Stimulated activated CD8-positive, alpha-beta memory T cell treated with anti-CD3 and anti-CD28 coated beads, Interleukin-4, amount 100 ng/mL, for 48 hours (primary cell): ENCODE measurements at regions not wholly inside any gene's neighbourhood (a gene's known extent, or its start where the extent isn't known, plus 50 kb on each side); places are given as distances from the start of the nearest gene placed in this dataset.

Source experiments
- DNase-seq: peaks from one replicate; pipeline ENCODE4 v3.0.0-alpha.2; 2020

DNA sequence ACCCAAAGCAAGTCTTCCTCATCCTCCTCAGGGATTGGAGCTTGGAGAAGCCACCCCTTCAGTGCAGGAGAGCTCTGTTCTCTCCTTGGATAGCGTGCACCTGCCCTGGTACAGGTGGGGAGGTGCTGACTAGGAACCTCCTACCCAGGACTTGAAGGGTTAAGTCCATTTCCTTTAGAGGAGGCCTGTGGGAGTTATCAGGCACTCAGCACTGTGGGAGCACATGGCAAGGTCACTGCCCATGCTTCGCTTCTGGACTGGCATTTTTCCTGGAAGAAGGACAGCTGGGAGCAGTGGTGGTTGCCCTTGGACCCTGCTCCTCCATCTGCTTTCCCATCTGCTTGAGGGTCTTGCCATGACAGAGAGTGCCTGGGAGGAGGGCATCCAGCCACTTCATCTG lies 142.8 kb downstream of the CXCL12 start:
- DNase-seq = no peak

DNA sequence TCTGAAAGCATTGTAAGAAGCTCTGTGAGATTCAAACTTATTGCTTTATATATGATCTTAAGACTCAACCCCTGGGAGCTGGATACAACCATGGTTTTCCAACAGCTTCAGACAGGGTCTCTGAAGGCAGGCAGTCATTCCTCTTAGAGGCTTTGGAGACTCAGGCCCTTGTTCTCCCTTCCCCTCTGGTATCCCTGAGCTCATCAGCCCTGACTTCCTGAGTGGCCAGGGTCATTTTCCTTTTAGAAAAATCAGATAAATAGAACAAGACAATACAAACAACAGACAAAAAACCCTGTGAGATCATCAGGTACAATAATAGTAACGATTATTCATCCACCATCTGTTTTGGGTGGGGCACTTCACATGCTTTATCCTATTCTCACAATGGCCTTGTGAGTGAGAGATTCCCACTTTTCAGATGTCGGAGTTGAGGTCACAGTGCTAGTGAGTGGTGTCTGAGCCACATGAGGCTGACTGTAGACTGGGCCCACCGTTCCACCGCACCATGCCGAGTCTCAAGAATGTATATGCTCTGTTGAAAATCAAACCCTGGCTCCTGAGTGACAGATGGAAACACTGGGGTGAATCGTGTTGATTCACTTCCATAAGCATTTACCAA lies 144.2 kb downstream of the CXCL12 start:
- no peak for DNase-seq

DNA sequence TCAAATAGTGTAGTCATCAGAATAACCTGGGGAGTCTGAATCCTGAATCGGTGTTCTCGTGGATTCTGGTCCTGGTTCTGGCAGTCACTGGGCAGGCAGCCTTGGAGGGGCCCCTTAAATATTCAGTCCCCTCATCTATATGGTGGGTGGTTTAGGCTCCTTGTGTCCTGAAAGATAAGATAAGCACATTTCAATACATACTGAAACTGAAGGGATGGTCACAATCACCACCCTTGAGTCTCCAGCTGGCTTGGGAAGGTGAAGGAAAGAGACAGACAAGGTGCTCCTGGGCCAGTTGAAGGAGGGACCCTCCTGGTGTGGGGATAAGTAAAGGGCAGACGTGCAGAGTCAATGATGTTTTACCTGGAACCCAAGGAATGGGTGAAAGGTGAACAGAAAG lies 146.7 kb downstream of the CXCL12 start:
- no peak for DNase-seq

DNA sequence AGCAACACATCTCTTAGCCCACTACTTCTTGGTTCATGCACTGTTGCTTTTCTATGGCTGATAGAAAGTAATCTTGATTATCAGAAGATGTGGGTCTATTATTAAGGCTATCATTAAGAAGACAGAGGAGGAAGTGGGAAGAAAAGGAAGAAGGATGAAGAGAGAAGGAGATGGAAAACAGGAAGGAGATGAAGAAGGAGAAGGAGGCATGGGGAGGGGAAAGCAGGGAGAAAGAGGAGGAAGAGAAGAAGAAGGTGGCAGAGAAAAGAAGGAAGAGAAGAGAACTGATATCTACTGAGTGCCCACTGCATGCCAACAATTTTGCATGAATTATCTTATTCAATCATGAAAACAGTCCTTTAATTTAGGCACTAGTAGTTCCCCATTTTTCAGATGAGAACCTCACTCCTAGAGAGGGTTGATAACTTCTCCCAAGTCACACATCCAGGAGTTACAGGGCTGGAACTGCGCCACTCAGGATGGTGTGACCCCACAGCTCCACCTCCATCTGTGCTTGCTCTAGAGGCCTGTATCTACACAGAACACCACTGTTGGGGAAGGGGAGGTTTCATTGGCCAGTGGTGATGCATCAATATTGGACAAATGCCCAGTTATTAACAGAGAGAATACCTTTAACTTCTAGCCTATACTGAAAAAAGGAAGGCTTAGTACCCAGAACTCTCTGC lies 147.4 kb downstream of the CXCL12 start:
- DNase-seq = no peak

DNA sequence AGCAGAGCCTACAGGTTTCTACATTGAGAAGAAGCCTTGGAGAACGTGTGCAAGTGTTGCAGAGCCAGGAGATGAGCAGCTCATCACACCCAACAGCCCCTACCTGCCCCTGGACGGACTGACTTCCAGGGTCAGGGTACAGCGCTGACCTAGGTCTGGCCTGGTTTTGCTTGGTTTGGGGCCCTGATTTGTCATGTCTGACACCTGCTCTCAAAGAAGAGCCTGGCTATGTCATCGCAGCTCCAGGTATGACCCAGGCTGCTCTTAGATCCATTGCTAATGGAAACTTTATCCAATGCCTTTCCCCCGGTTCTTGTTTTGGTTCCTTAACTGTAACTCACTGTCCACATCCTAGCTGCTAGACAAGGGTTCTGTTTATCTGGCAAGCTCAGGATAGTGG lies 149.5 kb downstream of the CXCL12 start:
- DNase-seq = no peak

DNA sequence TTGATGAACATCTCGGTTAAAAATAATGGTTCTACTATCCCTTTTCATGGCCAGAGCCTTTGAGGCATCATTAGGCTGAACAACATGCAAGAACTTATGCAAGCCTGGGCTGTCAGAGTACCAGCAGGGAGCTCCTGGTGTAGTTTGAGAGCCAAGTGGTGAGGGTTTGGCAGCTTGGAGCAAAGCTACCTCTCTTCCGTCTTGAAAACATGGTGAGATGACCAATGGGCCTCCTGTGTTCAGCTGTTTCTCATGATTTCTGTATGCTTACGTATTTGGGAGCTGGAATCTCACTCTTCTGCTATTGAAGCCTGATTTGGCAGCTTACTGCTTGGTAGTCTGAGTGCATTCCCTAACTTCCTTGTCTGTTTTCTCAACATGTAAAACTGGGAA lies 150.4 kb downstream of the CXCL12 start:
- DNase-seq = no peak

DNA sequence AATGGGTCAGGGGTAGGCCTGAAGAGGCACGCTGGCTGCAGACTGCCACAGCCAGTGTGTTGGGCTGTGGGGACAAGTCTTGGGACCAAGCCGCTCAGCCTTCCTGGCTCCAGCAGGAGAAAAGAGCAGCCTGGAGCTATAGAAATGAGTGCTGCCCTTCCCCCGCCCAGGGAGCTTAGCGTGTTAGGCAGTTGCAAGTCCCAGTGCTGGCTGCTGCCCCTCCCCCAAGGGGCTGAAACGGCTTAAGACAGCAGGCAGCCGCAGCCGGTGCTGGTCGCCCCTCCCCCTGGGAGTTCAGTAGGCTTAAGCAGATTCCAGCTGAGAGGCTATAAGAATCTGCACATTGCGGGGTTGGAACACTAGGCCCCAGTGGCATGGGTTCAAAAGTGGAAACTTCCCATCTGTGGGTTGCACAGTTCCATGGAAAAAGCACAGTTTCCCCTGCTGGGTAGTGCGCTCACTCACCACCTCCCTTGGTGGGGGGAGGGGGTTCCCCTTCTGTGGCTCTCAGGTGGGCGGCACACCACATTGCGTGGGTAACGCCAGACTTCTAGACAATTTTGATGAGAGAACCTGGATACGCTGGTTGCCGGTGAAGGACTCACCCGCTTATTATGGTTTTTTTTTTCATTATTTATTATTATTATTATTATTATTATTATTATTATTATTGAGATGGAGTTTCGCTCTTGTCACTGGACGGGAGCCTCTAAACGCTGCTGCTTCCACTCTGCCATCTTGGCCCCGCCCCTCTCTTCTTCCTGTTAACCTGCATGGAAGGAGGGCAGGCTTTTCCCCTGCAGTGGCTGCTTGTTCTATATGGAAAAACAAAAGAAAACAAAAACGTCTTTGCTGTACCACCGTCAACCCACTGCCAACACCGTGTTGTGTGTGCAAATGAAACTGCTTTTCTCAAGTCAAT lies 151.1 kb downstream of the CXCL12 start:
- no peak for DNase-seq

DNA sequence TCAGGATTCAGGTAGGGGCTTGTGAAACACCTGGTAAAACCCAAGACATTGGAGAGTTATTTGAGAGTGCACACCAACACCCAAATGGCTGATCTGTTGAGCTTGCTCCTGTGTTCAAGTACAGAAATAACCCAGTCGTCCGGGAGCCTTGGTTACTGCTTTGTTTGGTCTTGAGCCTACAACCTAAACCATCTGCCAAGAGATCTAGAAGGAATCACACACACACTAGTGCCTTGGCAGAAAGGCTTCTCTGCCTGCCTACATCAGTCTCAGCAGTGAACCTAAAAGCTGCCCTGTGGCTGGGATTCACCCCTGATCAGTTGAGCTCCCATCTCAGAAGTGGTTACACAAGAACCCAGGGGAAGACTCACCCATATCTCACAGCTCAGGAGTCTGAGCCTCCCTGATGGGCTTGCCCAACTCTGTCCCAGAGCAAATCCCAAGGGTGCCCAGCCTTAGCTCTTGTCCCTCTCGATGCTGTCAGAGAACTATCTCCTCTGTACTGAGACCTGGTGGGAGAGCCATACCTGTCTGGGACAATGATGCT lies 167.6 kb downstream of the CXCL12 start:
- DNase-seq = no peak

DNA sequence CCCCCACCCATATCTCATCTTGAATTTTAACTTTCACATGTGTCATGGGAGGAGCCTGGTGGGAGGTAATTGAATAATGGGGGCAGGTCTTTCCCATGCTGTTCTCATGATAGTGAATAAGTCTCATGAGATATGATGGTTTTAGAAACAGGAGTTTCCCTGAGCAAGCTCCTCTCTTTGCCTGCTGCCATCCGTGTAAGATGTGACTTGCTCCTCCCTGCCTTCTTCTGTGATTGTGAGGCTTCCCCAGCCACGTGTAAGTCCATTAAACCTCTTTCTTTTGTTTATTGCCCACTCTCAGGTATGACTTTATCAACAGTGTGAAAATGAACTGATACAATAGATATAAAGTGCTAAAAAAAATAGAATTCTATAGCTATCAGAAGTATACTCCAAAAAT lies 168.8 kb downstream of the CXCL12 start:
- no peak for DNase-seq

DNA sequence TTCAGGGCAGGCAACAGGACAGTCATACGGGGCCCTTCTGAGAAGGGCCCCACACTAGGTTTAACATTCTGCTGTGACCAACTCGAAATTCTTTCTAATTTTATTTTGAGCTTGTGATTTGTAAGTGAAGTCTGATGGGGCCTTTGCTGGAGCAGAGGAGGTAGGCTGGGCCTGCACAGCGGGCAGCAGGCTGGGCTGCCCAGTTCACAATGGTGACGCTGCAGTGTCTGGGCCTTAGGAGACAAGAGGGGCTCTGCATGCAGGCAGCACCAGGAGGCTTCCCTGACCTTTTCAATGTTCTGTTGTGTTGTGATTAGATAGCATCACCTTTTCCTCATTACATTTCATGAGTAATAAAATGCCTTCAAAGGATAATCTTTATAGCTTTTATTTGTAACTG lies 175.1 kb downstream of the CXCL12 start:
- DNase-seq = no peak

DNA sequence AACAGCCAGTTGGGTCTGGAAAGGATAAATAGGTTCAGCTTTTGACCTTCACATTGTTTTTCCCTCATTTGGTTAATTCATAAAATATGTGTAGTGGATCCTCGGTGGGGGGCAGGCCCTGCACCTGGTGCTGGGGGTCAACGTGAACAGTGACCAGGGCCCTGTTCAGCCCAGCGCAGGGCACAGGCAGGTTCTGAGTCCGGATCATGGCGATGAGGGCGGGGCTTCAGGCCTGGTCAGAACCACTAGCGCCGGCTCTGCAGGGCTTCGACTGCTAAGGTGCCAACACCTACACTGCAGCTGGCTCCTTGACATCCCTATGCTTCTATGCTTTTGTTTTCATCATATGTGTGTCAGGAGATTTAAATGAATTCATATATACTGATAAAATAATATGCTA lies 177.7 kb downstream of the CXCL12 start:
- no peak for DNase-seq

DNA sequence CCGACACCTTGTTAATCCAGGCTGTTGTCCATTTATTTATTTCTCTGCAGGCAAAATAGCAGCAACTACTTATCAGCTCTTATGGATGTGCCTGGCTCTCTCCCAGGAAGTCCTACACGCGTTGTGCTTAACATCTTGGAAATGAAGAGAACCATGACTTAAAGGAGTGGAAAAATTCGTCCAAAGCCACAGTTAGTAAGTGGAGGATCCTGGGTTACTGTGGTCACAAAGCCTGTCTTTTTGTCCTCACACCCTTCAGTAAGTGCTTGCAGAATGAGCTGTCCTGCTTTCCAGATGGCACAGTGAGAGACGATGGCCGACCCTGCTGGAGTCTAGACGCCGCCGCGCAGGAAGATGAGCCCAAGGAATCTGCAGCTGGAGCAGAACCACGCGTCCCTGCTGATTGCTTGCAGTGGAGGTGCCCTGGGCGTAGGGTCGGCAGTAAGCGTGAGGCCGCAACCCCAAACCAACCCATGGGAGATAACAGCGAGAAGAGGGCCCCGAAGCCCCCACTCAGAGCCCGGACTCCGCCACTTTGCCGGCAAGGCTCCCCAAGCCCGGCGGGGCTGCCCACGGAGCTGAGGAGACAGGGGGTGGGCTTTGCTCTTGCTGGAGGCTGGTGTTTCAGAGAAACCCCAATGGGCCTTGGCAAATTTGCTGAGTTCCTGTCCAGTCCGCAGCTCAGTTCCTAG lies 178.6 kb downstream of the CXCL12 start:
- no peak for DNase-seq

DNA sequence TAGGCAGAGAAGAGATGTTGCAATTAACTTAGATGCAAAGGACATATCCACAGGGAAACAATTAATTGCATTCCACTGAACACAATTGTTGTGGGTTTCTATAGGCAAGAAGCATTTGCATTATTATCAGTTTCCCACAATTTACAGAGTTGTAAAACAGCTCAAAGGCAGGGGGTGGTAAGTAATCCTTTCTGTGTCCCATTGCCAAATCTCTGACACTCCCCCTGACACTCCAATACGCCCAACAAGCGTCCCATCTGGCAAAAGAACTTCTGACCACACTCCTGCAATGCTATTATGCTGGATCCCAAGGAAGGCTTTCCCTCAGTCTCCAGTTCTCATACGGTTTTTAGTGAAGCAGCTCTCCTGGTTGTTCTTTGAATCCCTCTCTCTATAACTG lies 179.8 kb downstream of the CXCL12 start:
- DNase-seq = no peak

DNA sequence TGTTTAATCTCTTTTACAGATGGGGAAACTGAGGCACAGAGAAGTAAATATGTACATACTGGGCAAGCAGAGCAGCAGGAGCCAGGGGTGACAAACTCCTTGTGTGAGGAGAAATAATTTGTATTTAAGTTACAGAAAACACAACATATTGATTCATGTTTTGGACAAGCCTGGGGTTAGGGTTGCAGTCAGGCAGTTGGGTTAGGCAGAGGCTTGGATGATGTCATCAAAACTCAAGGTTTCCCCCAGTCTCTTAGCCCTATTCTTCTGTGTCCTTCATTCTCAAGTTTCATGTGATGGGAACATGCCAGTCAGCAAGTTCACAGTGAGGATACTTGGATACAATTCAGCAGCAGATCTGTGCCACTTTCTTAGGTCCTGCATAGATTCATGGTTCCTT lies 181.4 kb downstream of the CXCL12 start:
- DNase-seq = no peak

DNA sequence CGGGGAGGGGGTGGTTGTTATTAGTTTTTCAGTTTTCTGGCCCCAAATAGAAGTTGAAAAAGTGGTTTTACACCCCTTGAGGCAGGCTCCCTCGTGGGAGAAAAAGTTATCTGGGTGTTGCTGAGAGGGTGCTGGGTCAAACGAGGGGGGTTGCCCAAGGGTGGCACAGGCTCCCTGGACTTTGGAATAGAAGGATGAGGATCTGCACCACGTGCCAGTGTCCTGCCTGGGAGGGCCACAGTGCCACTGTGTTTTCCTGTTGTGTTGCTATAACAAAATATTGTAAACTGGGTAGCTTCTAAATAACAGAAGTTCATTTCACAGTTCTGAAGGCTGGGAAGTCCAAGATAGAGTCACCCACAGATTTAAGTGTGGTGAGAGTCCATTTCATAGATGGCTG lies 181.9 kb downstream of the CXCL12 start:
- DNase-seq = no peak

DNA sequence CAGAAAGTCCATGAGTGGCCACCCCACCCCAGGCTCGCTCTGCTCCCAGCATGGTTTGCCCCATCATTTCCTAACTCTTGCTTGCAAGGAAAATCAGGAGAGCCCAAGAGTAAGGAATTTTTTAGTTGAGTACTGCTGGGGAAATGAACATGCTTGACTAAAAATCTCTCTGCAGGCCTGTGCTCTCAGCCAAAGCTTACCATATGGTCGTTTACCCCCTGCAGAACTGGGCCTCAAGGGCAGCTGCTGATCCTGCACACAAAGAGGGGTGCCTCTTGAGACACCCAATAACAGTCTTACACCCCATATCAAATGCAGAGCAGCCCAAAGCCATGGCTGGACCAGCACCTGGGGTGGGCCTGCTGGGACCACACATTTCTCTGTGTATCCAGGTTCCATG lies 183.2 kb downstream of the CXCL12 start:
- no peak for DNase-seq

DNA sequence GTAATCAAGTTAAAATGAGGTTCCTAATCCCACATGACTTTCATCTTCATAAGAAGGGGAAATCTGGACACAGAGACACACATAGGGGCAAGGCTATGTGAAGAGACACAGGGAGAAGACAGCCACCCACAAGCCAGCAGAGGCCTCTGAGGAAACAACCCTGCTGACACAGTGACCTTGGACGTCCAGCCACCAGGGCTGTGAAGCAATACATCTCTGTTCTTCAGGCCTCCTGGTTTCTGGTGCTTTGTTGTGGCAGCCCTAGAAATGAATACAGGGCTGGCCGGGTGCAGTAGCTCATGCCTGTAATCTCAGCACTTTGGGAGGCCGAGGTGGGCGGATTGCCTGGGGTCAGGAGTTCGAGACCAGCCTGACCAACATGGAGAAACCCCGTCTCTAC lies 183.9 kb downstream of the CXCL12 start:
- DNase-seq = no peak

DNA sequence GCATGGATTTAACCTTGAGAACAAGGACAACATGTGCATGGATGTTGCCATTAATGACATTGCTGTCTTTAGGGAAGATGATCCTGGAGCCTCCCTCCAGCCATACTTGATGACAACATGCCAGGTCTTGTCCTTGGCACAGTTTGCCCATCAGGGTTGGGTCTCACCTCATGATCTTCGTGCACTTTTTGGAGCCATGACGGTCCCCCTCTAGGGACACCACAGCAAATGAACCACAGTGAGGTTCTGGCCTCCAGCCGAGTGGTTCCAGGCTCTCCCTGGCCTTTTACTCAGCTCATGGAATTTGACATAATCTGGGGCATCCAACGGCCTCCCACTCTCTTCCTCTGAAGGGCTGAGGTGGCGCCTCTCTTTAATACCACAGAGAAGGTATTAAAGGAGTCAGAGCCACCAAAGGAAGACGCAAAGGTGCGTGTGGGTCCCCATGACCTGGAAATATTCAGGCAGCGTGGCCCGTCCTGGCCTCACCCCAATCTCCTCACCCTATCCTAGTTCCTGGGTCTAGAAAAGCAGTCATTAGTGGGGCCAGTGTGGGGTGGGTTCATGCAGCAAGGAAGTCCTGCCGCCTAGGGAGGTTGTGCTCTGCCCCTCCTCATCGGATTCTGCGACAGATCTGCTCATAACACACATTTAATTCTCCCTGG lies 184.8 kb downstream of the CXCL12 start:
- no peak for DNase-seq

DNA sequence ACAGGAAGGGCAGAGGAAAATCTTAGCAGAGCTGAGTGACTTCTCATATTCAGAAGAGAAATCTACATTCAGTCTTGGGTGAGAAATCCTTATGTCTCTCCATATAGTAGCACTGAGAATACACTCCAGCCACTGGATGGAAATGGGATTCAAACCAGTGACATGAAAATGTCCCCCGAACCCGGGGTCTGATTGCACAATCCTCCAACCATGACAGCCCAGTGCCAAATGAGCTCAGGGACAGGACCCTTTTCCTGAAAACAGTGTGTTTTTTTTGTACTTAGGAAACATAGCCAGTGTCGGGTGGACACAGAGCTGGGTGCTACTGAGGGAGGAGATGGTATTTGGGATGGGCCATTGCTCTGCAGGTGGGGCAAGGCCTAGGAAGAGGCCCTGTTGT lies 185.6 kb downstream of the CXCL12 start:
- DNase-seq = no peak

DNA sequence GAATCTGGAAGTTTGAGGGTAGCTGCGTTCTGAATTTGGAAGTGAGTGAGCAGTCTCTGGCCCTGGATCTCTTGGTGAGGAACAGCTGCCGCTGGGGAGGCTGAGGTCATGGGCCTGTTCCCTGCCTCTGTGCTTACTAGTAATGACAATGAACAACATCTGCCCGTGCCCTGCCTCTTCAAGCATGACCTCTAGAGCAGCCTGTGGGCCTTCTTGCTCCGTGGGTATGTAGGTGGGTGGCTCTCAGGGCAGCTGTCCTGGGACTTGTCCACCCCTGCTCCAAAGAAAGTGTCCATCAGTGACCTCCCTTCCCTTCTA lies 186.2 kb downstream of the CXCL12 start:
- DNase-seq = no peak

DNA sequence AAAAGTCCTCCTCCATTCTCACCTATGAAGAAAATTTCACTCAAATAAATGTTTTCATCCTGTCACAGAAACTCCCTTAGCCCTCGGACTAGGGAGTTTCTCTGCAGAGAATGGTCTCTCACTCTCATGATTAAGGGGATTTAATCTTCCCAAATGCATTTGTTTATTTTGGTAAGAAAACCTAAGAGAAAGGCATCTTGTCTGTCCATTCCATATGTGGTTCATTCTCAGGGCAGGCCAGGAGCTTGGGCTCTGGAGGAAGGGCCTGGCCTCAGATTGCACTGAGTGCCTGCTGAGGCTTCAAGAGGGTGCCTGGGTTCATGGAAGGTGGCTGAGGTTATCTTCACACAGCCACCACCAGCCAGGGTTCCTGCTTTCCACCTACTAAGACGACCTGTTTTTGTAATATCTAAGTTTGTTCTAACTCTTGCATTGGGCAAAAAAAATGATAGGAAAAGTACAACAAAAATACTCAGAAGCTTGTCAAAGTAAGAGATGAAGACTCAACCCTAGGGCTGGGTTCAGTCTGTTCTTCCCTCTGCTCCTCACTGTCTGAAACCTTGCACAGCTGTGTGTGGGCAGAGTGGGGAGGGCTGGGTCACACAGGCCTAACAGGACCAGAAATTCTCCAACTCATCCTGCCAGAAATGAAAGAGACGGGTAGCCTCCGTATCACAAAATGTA lies 186.7 kb downstream of the CXCL12 start:
- DNase-seq = no peak

DNA sequence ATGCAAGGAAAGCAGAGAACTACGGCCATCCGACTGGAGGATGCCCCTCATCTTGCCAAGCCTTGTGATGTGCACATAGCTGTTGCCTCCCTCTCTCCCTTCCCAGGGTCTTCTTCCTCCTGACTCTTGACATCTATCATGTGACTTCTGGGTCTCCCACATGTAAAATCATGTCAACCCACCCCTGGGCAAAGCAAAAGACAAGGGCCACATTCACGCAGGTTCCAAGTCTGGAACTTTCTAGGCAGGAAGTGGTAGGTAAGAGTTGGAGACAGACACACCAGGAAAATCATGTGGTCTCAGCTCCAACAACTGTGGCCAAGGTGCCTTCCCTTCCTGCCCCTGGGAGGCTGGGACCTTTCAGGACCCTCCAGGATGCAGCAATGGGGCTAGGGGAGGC lies 187.3 kb downstream of the CXCL12 start:
- DNase-seq = no peak
